ENCODE measurements at regions not wholly inside any gene's neighbourhood (a gene's known extent, or its start where the extent isn't known, plus 50 kb on each side); places are given as distances from the start of the nearest gene placed in this dataset.

DNA sequence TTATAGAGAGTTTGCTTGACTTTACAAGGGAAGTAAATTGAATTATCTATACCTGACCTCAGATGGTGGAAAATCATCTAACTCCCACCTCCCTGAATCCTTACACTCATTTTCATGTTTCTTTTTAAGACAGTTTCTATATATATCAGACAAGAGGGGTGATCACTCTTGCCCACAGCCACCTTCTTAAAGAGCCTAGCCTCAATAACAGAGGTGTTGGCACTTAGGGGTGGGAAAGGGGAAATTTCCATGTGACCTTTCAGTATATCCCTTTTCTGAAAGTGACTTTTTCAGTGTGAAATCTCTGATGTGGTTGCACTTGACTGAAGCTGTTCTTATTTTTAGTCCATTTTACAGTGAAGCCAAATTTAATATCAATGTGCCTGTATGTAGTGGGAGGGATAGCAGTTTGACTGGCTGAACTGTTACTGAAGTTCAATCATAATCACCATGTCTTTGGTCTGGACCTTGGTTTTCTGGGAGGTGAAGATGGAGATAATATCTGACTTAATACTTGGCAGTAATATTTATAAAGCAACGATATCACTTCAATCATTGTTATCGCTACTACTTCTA lies 141.3 kb downstream of the MAP3K7 start:
- TF ChIP-seq EZH2 (IDR thresholded peaks at IDR 0.05; ENCODE audit: insufficient read depth, low read length) (no peak), CTCF (IDR thresholded peaks at IDR 0.05; ENCODE audit: insufficient read depth, low read depth, low read length) (no peak)
